H1 (cell line): ENCODE measurements at regions not wholly inside any gene's neighbourhood (a gene's known extent, or its start where the extent isn't known, plus 50 kb on each side); places are given as distances from the start of the nearest gene placed in this dataset.

Experiments
- CBX5 ChIP-seq: fragments of 300-800, 300-1000 bp; sonication (generic); IDR thresholded peaks from 2 replicates; pipeline ENCODE4 v1.7.1; 2016; ENCODE audit warnings: antibody characterized with exemption, low read length, low read depth
- FOSL1 ChIP-seq: IDR thresholded peaks from 2 replicates; pipeline ENCODE4 v1.6.1; 2011; ENCODE audit warnings: mild to moderate bottlenecking, low read depth, low read length, moderate library complexity; ENCODE audit not compliant: insufficient read depth
- NRF1 ChIP-seq: IDR thresholded peaks from 2 replicates; pipeline ENCODE4 v1.6.1; 2011; ENCODE audit warnings: mild to moderate bottlenecking, low read depth, low read length, improper control_type of control experiment
- POU5F1 ChIP-seq: IDR thresholded peaks from 2 replicates; pipeline ENCODE4 v1.6.1; 2011; ENCODE audit warnings: low read depth, mild to moderate bottlenecking, low read length, moderate library complexity
- TF ChIP-seq, protein P1 (sequence below): fragments of 300-600 bp; sonication (generic); IDR thresholded peaks from 2 replicates; pipeline ENCODE4 v1.7.1; 2012; ENCODE audit warnings: low read length, moderate library complexity, mild to moderate bottlenecking, inconsistent platforms; ENCODE audit not compliant: insufficient replicate concordance

DNA sequence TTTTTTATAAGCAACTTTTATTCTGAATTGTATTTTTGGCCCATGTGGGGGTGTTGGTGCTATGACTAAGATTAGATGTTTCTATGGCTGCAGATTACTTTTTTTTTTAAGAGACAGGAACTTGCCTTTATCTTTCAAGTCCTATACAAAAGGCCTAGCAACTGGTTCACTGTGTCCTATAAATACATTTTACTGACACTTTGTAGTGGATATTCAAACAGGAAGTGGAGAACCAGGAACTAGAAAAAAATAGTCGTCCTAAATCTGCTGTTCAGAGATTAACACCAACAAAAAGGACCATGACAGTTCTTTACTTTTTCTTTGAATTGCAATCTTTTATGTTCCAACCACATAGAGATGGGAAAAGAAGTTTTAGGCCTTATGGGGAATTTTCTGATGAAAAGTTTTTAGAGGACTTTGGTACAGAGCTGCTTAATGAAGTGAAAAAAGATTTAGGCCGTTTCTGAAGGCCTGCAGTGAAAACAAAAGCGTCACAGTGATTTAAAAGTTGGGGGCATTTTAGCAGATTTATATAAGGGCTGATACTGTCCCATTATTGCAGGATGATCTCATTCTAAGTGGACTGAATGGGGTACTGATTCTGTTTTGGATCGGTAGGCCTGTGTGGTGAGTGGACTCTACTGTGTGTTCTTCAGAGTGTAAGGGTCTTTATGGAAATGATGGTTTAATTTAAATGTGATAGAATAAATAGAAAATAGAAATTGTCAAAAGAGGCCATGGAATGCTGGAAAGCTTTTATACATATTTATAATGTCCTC is 136.4 kb upstream of the DEPDC1 start (continued):
- TF ChIP-seq, protein P1, sequence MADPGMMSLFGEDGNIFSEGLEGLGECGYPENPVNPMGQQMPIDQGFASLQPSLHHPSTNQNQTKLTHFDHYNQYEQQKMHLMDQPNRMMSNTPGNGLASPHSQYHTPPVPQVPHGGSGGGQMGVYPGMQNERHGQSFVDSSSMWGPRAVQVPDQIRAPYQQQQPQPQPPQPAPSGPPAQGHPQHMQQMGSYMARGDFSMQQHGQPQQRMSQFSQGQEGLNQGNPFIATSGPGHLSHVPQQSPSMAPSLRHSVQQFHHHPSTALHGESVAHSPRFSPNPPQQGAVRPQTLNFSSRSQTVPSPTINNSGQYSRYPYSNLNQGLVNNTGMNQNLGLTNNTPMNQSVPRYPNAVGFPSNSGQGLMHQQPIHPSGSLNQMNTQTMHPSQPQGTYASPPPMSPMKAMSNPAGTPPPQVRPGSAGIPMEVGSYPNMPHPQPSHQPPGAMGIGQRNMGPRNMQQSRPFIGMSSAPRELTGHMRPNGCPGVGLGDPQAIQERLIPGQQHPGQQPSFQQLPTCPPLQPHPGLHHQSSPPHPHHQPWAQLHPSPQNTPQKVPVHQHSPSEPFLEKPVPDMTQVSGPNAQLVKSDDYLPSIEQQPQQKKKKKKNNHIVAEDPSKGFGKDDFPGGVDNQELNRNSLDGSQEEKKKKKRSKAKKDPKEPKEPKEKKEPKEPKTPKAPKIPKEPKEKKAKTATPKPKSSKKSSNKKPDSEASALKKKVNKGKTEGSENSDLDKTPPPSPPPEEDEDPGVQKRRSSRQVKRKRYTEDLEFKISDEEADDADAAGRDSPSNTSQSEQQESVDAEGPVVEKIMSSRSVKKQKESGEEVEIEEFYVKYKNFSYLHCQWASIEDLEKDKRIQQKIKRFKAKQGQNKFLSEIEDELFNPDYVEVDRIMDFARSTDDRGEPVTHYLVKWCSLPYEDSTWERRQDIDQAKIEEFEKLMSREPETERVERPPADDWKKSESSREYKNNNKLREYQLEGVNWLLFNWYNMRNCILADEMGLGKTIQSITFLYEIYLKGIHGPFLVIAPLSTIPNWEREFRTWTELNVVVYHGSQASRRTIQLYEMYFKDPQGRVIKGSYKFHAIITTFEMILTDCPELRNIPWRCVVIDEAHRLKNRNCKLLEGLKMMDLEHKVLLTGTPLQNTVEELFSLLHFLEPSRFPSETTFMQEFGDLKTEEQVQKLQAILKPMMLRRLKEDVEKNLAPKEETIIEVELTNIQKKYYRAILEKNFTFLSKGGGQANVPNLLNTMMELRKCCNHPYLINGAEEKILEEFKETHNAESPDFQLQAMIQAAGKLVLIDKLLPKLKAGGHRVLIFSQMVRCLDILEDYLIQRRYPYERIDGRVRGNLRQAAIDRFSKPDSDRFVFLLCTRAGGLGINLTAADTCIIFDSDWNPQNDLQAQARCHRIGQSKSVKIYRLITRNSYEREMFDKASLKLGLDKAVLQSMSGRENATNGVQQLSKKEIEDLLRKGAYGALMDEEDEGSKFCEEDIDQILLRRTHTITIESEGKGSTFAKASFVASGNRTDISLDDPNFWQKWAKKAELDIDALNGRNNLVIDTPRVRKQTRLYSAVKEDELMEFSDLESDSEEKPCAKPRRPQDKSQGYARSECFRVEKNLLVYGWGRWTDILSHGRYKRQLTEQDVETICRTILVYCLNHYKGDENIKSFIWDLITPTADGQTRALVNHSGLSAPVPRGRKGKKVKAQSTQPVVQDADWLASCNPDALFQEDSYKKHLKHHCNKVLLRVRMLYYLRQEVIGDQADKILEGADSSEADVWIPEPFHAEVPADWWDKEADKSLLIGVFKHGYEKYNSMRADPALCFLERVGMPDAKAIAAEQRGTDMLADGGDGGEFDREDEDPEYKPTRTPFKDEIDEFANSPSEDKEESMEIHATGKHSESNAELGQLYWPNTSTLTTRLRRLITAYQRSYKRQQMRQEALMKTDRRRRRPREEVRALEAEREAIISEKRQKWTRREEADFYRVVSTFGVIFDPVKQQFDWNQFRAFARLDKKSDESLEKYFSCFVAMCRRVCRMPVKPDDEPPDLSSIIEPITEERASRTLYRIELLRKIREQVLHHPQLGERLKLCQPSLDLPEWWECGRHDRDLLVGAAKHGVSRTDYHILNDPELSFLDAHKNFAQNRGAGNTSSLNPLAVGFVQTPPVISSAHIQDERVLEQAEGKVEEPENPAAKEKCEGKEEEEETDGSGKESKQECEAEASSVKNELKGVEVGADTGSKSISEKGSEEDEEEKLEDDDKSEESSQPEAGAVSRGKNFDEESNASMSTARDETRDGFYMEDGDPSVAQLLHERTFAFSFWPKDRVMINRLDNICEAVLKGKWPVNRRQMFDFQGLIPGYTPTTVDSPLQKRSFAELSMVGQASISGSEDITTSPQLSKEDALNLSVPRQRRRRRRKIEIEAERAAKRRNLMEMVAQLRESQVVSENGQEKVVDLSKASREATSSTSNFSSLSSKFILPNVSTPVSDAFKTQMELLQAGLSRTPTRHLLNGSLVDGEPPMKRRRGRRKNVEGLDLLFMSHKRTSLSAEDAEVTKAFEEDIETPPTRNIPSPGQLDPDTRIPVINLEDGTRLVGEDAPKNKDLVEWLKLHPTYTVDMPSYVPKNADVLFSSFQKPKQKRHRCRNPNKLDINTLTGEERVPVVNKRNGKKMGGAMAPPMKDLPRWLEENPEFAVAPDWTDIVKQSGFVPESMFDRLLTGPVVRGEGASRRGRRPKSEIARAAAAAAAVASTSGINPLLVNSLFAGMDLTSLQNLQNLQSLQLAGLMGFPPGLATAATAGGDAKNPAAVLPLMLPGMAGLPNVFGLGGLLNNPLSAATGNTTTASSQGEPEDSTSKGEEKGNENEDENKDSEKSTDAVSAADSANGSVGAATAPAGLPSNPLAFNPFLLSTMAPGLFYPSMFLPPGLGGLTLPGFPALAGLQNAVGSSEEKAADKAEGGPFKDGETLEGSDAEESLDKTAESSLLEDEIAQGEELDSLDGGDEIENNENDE: no peak
- TF ChIP-seq CBX5 (no peak), NRF1 (no peak), POU5F1 (no peak), FOSL1 (no peak)
